GDM1 (cell line): ENCODE measurements at regions not wholly inside any gene's neighbourhood (a gene's known extent, or its start where the extent isn't known, plus 50 kb on each side); places are given as distances from the start of the nearest gene placed in this dataset.

Experiments used
- DNase-seq: peaks from one replicate; lab custom pipeline; 2025; lab: John Stamatoyannopoulos, UW

- DNase-seq: no peak
These were observed 616.6 kb downstream of the METTL4 start for GRCh38 chr18:1954583-1955312.

GRCh38 chr18:1958798-1959197 lies 612.5 kb downstream of the METTL4 start:
- DNase-seq: no peak

GRCh38 chr18:1965016-1965415 lies 606.3 kb downstream of the METTL4 start:
- DNase-seq: no peak

GRCh38 chr18:1965541-1965940 lies 605.8 kb downstream of the METTL4 start:
- no peak for DNase-seq

GRCh38 chr18:1968801-1969498 lies 602.4 kb downstream of the METTL4 start:
- no peak for DNase-seq

GRCh38 chr18:1976484-1976883 lies 594.8 kb downstream of the METTL4 start:
- no peak for DNase-seq

- DNase-seq: no peak
These were observed 589.2 kb downstream of the METTL4 start for GRCh38 chr18:1982056-1982455.

GRCh38 chr18:1983746-1984515 lies 587.4 kb downstream of the METTL4 start:
- no peak for DNase-seq

- DNase-seq: no peak
These were observed 577.4 kb downstream of the METTL4 start for GRCh38 chr18:1993866-1994265.

GRCh38 chr18:1994471-1994870 lies 576.8 kb downstream of the METTL4 start:
- DNase-seq: peak; percentile 19

- DNase-seq: no peak
These were observed 576.2 kb downstream of the METTL4 start for GRCh38 chr18:1995041-1995612.

- DNase-seq: no peak
These were observed 573.2 kb downstream of the METTL4 start for GRCh38 chr18:1998121-1998520.

- no peak for DNase-seq
These were observed 571.9 kb downstream of the METTL4 start for GRCh38 chr18:1999387-1999786.

- DNase-seq: no peak
These were observed 569.2 kb downstream of the METTL4 start for GRCh38 chr18:2002151-2002550.

- DNase-seq: no peak
These were observed 568.7 kb downstream of the METTL4 start for GRCh38 chr18:2002604-2003003.

GRCh38 chr18:2009942-2010697 lies 561.2 kb downstream of the METTL4 start:
- no peak for DNase-seq

- DNase-seq: no peak
These were observed 544.3 kb downstream of the METTL4 start for GRCh38 chr18:2027016-2027415.

GRCh38 chr18:2027756-2028155 lies 543.5 kb downstream of the METTL4 start:
- DNase-seq: no peak

- DNase-seq: no peak
These were observed 542.3 kb downstream of the METTL4 start for GRCh38 chr18:2028986-2029385.

GRCh38 chr18:2030647-2031046 lies 540.7 kb downstream of the METTL4 start:
- DNase-seq: no peak

GRCh38 chr18:2032036-2032435 lies 539.3 kb downstream of the METTL4 start:
- DNase-seq: no peak

GRCh38 chr18:2035056-2035455 lies 536.2 kb downstream of the METTL4 start:
- no peak for DNase-seq
